GM10266 (cell line): ENCODE measurements at regions not wholly inside any gene's neighbourhood (a gene's known extent, or its start where the extent isn't known, plus 50 kb on each side); places are given as distances from the start of the nearest gene placed in this dataset.
"Not testable (repeated sequence)": the region's sequence is repeated elsewhere in the genome, so short reads cannot be mapped to it uniquely, and the experiment has no call there.

Experiments used
- DNase-seq: peaks from one replicate; pipeline ENCODE4 v3.0.0; 2012; ENCODE audit errors: extremely low spot score
- CTCF ChIP-seq: IDR thresholded peaks from 2 replicates; pipeline ENCODE4 v1.5.1; 2012; ENCODE audit warnings: mild to moderate bottlenecking, low read depth; ENCODE audit not compliant: control insufficient read depth, insufficient read depth; ENCODE audit errors: missing control alignments

GRCh38 chr7:131943211-131943610, 386.8 kb upstream of the PODXL start:
- DNase-seq: no peak
- no peak for TF ChIP-seq CTCF

GRCh38 chr7:131942287-131943150, 386.1 kb upstream of the PODXL start:
- no peak for DNase-seq
- no peak for TF ChIP-seq CTCF

- TF ChIP-seq CTCF: no peak
- DNase-seq: no peak
Observed at GRCh38 chr7:131941291-131941690, 384.9 kb upstream of the PODXL start.

DNA sequence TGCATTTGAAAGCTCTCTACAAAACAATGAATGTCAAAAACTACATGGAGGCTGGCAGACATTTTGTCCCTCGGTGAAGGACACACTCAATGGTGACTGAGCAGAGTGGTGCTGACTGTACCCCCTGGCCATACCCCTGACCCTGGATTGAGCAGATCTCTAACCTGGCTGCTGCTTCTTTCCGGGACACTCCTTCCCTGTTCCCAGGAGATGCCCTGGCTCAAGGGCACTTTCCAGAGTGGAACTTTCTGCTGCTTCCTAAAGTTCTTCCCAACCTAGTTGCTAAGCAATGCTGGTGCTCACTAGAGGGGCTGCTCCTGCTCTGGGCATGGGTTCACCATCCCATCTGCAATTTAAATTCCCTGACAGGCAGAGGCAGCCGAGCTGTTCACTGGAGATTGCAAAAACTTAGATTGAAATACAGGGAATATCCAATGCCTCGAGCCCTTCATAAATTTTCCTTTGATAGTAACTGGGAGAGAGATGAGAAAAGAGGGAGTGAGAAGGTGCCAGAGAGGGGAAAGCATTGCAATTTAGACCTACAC, 384.3 kb upstream of the PODXL start:
- no peak for TF ChIP-seq CTCF
- DNase-seq: no peak

DNA sequence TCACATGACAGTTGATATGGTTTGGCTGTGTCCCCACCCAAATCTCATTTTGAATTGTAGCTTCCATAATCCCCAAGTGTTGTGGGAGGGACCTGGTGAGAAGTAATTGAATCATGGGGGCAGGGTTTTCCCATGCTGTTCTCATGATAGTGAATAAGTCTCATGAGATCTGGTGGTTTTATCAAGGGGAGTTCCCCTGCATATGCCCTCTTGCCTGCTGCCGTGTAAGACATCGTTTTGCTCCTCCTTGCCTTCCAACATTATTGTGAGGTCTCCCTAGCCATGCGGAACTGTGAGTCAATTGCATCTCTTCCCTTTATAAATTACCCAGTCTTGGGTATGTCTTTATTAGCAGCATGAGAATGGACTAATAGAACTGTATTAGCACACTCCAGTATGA, 382.4 kb upstream of the PODXL start:
- DNase-seq: not testable (repeated sequence)

GRCh38 chr7:131937868-131938267, 381.4 kb upstream of the PODXL start:
- no peak for DNase-seq
- TF ChIP-seq CTCF: no peak

GRCh38 chr7:131935180-131935579, 378.8 kb upstream of the PODXL start:
- no peak for DNase-seq
- TF ChIP-seq CTCF: no peak
